SJCRH30 (cell line): ENCODE measurements at regions not wholly inside any gene's neighbourhood (a gene's known extent, or its start where the extent isn't known, plus 50 kb on each side); places are given as distances from the start of the nearest gene placed in this dataset.

Experiments
- DNase-seq, 2 experiments: peaks; one replicate each; pipeline ENCODE4 v3.0.0-alpha.2; 2015 to 2020
- H3K27ac ChIP-seq: fragments of 250-450 bp; sonication (Bioruptor Pico); 2 replicates; pipeline ENCODE4 v1.5.1; 2020; ENCODE audit warnings: mild to moderate bottlenecking, moderate library complexity
- H3K27me3 ChIP-seq: fragments of 250-450 bp; sonication (Bioruptor Pico); 2 replicates; pipeline ENCODE4 v1.5.1; 2020; ENCODE audit warnings: mild to moderate bottlenecking, moderate library complexity
- H3K36me3 ChIP-seq: fragments of 250-450 bp; sonication (Bioruptor Pico); 2 replicates; pipeline ENCODE4 v1.5.1; 2020; ENCODE audit warnings: mild to moderate bottlenecking, moderate library complexity
- H3K4me1 ChIP-seq: fragments of 250-450 bp; sonication (Bioruptor Pico); 2 replicates; pipeline ENCODE4 v1.5.1; 2020; ENCODE audit warnings: mild to moderate bottlenecking, moderate library complexity
- H3K4me3 ChIP-seq: fragments of 250-450 bp; sonication (Bioruptor Pico); 2 replicates; pipeline ENCODE4 v1.5.1; 2020; ENCODE audit warnings: mild to moderate bottlenecking, moderate library complexity
- H3K9me3 ChIP-seq: fragments of 250-450 bp; sonication (Bioruptor Pico); replicated peaks from 2 replicates; pipeline ENCODE4 v1.5.1; 2020; ENCODE audit warnings: mild to moderate bottlenecking, moderate library complexity

- H3K9me3 ChIP-seq, result no peaks in the 10 kb centered on the region
- DNase-seq, result no peak
- H3K4me1 ChIP-seq, result 0 out of 2 replicates have a peak, but pooled peaks cover 7% of the 10 kb centered on the region
- no peak overlapping the region for H3K4me3 ChIP-seq
- H3K27me3 ChIP-seq, result no peaks in the 10 kb centered on the region
- no peak overlapping the region for H3K27ac ChIP-seq
- H3K36me3 ChIP-seq, result no peaks in the 10 kb centered on the region
Observed at GRCh38 chr10:58451193-58451889, 61.3 kb upstream of the BICC1 start.

- Histone ChIP-seq H3K4me3 (no peak overlapping the region), H3K36me3 (no peaks in the 10 kb centered on the region), H3K27me3 (no peaks in the 10 kb centered on the region), H3K4me1 (0 out of 2 replicates have a peak, but pooled peaks cover 7% of the 10 kb centered on the region), H3K27ac (no peak overlapping the region), H3K9me3 (no peaks in the 10 kb centered on the region)
- peak in 1 of 2 experiments; percentile 35 for DNase-seq
Observed at GRCh38 chr10:58453105-58453504, 59.6 kb upstream of the BICC1 start.

- H3K9me3 ChIP-seq, result no peaks in the 10 kb centered on the region
- DNase-seq, result no peak
- no peaks in the 10 kb centered on the region for H3K27me3 ChIP-seq
- no peaks in the 10 kb centered on the region for H3K36me3 ChIP-seq
- no peak overlapping the region for H3K27ac ChIP-seq
- H3K4me3 ChIP-seq, result no peak overlapping the region
- H3K4me1 ChIP-seq, result 0 out of 2 replicates have a peak, but pooled peaks cover 7% of the 10 kb centered on the region
Observed at GRCh38 chr10:58456179-58456578, 56.5 kb upstream of the BICC1 start.

GRCh38 chr10:58457761-58458616, 54.7 kb upstream of the BICC1 start:
- Histone ChIP-seq H3K36me3 (no peaks in the 10 kb centered on the region), H3K9me3 (no peaks in the 10 kb centered on the region), H3K4me1 (0 out of 2 replicates have a peak, but pooled peaks cover 7% of the 10 kb centered on the region), H3K27ac (no peak overlapping the region), H3K4me3 (no peak overlapping the region), H3K27me3 (no peaks in the 10 kb centered on the region)
- no peak for DNase-seq

GRCh38 chr10:58459069-58459468, 53.6 kb upstream of the BICC1 start:
- Histone ChIP-seq H3K27me3 (no peaks in the 10 kb centered on the region), H3K27ac (no peak overlapping the region), H3K4me1 (no peaks in the 10 kb centered on the region), H3K9me3 (no peaks in the 10 kb centered on the region), H3K36me3 (no peaks in the 10 kb centered on the region), H3K4me3 (no peak overlapping the region)
- DNase-seq, result no peak

- no peak overlapping the region for H3K27ac ChIP-seq
- H3K4me3 ChIP-seq, result no peak overlapping the region
- H3K27me3 ChIP-seq, result no peaks in the 10 kb centered on the region
- no peaks in the 10 kb centered on the region for H3K9me3 ChIP-seq
- DNase-seq, result no peak
- no peaks in the 10 kb centered on the region for H3K36me3 ChIP-seq
- no peaks in the 10 kb centered on the region for H3K4me1 ChIP-seq
Observed at GRCh38 chr10:58460157-58460556, 52.5 kb upstream of the BICC1 start.

- Histone ChIP-seq H3K4me1 (no peaks in the 10 kb centered on the region), H3K27ac (no peak overlapping the region), H3K4me3 (no peak overlapping the region), H3K9me3 (no peaks in the 10 kb centered on the region), H3K36me3 (no peaks in the 10 kb centered on the region), H3K27me3 (no peaks in the 10 kb centered on the region)
- no peak for DNase-seq
Observed at GRCh38 chr10:58462863-58463507, 49.7 kb upstream of the BICC1 start.
